HepG2 (cell line): ENCODE measurements at regions not wholly inside any gene's neighbourhood (a gene's known extent, or its start where the extent isn't known, plus 50 kb on each side); places are given as distances from the start of the nearest gene placed in this dataset.
"Not testable (repeated sequence)": the region's sequence is repeated elsewhere in the genome, so short reads cannot be mapped to it uniquely, and the experiment has no call there.

ENCODE experiments used
- EZH2 ChIP-seq: conservative IDR thresholded peaks from 2 replicates; pipeline ENCODE4 v1.6.1; 2012; ENCODE audit warnings: mild to moderate bottlenecking, low read depth, low read length, moderate library complexity
- FOXP4 ChIP-seq: sonication (generic); formaldehyde crosslinking; IDR thresholded peaks from 2 replicates; pipeline ENCODE4 v1.4.0; 2020; ENCODE audit warnings: missing genetic modification reagents
- GZF1 ChIP-seq: sonication (generic); formaldehyde crosslinking; IDR thresholded peaks from 2 replicates; pipeline ENCODE4 v1.5.1; 2020; ENCODE audit warnings: mild to moderate bottlenecking, missing genetic modification reagents
- NFATC3 ChIP-seq: sonication (generic); formaldehyde crosslinking; IDR thresholded peaks from 2 replicates; pipeline ENCODE4 v1.5.1; 2020; ENCODE audit warnings: mild to moderate bottlenecking, missing genetic modification reagents
- NFIC ChIP-seq: IDR thresholded peaks from 2 replicates; pipeline ENCODE4 v1.6.1; 2012; ENCODE audit warnings: mild to moderate bottlenecking, low read length, inconsistent platforms
- NR2F6 ChIP-seq, 2 experiments: IDR thresholded peaks; 2 replicates each; pipeline ENCODE4 v1.6.1; 2016; ENCODE audit warnings: antibody characterized with exemption in 1 of 2, mild to moderate bottlenecking in 1 of 2
- SIN3B ChIP-seq: fragments of 150-350 bp; IDR thresholded peaks from 2 replicates; pipeline ENCODE4 v1.6.1; 2014; ENCODE audit warnings: low read length
- TOPORS ChIP-seq: sonication (generic); formaldehyde crosslinking; IDR thresholded peaks from 2 replicates; pipeline ENCODE4 v1.8.0; 2023; ENCODE audit warnings: mild to moderate bottlenecking, missing genetic modification reagents
- ZNF768 ChIP-seq: sonication (generic); formaldehyde crosslinking; IDR thresholded peaks from 2 replicates; pipeline ENCODE4 v1.4.0; 2020; ENCODE audit warnings: missing genetic modification reagents
- ZNF883 ChIP-seq: sonication (generic); formaldehyde crosslinking; IDR thresholded peaks from 2 replicates; pipeline ENCODE4 v1.5.1; 2020; ENCODE audit warnings: mild to moderate bottlenecking, missing genetic modification reagents; ENCODE audit errors: not compliant biosample characterization
- TF ChIP-seq, protein P1 (sequence below): sonication (generic); formaldehyde crosslinking; IDR thresholded peaks from 2 replicates; pipeline ENCODE4 v1.4.0; 2020; ENCODE audit warnings: missing genetic modification reagents

DNA sequence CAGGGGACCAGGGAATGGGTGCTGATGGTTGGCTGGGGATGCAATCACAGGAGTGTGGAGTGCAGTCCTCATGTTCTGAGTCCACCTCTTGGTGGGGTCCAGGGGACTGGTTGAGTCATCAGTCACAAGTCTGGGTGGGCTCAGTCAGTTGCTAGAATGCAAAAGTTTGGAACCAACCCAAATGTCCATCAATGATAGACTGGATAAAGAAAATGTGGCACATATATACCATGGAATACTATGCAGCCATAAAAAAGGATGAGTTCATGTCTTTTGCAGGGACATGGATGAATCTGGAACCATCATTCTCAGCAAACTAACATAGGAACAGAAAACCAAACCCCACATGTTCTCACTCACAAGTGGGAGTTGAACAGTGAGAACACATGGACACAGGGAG is 199.0 kb upstream of the PITRM1 start:
- not testable (repeated sequence) for TF ChIP-seq ZNF768 (CRISPR knock-in tag); FOXP4 (CRISPR knock-in tag); GZF1 (CRISPR knock-in tag); NFIC; TOPORS (CRISPR knock-in tag); EZH2; NR2F6 (IDR thresholded peaks at IDR 0.05); NR2F6 (CRISPR knock-in tag; IDR thresholded peaks at IDR 0.05); ZNF883 (CRISPR knock-in tag); NFATC3 (CRISPR knock-in tag); SIN3B
- TF ChIP-seq, protein P1, sequence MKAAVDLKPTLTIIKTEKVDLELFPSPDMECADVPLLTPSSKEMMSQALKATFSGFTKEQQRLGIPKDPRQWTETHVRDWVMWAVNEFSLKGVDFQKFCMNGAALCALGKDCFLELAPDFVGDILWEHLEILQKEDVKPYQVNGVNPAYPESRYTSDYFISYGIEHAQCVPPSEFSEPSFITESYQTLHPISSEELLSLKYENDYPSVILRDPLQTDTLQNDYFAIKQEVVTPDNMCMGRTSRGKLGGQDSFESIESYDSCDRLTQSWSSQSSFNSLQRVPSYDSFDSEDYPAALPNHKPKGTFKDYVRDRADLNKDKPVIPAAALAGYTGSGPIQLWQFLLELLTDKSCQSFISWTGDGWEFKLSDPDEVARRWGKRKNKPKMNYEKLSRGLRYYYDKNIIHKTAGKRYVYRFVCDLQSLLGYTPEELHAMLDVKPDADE: not testable (repeated sequence)
